GM18858 (cell line): ENCODE measurements at regions not wholly inside any gene's neighbourhood (a gene's known extent, or its start where the extent isn't known, plus 50 kb on each side); places are given as distances from the start of the nearest gene placed in this dataset.
A peak's percentile ranks its signal among the peaks of the same experiment; 100 is the strongest.

Source experiments
- ATAC-seq: cut with Tn5 transposase; IDR thresholded peaks from one replicate; pipeline ENCODE4 v1.9.1; 2021; ENCODE audit not compliant: unreplicated experiment

GRCh38 chr5:84606784-84607183, 222.1 kb upstream of the EDIL3 start:
- ATAC-seq, result no peak

- ATAC-seq, result no peak
Measured at GRCh38 chr5:84605241-84605640, 220.6 kb upstream of the EDIL3 start.

- no peak for ATAC-seq
Measured at GRCh38 chr5:84603568-84604185, 219.0 kb upstream of the EDIL3 start.

- ATAC-seq, result peak; percentile 45
Measured at GRCh38 chr5:84602371-84602771, 217.7 kb upstream of the EDIL3 start.

GRCh38 chr5:84599964-84600363, 215.3 kb upstream of the EDIL3 start:
- no peak for ATAC-seq

- no peak for ATAC-seq
Measured at GRCh38 chr5:84597904-84598303, 213.2 kb upstream of the EDIL3 start.

- ATAC-seq, result no peak
Measured at GRCh38 chr5:84590629-84591028, 205.9 kb upstream of the EDIL3 start.

- no peak for ATAC-seq
Measured at GRCh38 chr5:84589926-84590325, 205.2 kb upstream of the EDIL3 start.

- ATAC-seq, result no peak
Measured at GRCh38 chr5:84585218-84585617, 200.5 kb upstream of the EDIL3 start.

- no peak for ATAC-seq
Measured at GRCh38 chr5:84578226-84578625, 193.5 kb upstream of the EDIL3 start.

GRCh38 chr5:84573017-84573712, 188.5 kb upstream of the EDIL3 start:
- no peak for ATAC-seq

- no peak for ATAC-seq
Measured at GRCh38 chr5:84569307-84569706, 184.6 kb upstream of the EDIL3 start.

- no peak for ATAC-seq
Measured at GRCh38 chr5:84568171-84568570, 183.5 kb upstream of the EDIL3 start.

GRCh38 chr5:84565866-84566265, 181.2 kb upstream of the EDIL3 start:
- ATAC-seq, result no peak

- ATAC-seq, result no peak
Measured at GRCh38 chr5:84564321-84565075, 179.8 kb upstream of the EDIL3 start.

GRCh38 chr5:84550222-84550621, 165.5 kb upstream of the EDIL3 start:
- ATAC-seq, result no peak

- ATAC-seq, result no peak
Measured at GRCh38 chr5:84549054-84549453, 164.4 kb upstream of the EDIL3 start.

- ATAC-seq, result no peak
Measured at GRCh38 chr5:84546686-84547085, 162.0 kb upstream of the EDIL3 start.

- ATAC-seq, result no peak
Measured at GRCh38 chr5:84536797-84537196, 152.1 kb upstream of the EDIL3 start.

GRCh38 chr5:84535281-84535680, 150.6 kb upstream of the EDIL3 start:
- ATAC-seq, result no peak

GRCh38 chr5:84524491-84524890, 139.8 kb upstream of the EDIL3 start:
- ATAC-seq, result no peak

- no peak for ATAC-seq
Measured at GRCh38 chr5:84518862-84519261, 134.2 kb upstream of the EDIL3 start.
